Panc1 (cell line): ENCODE measurements at regions not wholly inside any gene's neighbourhood (a gene's known extent, or its start where the extent isn't known, plus 50 kb on each side); places are given as distances from the start of the nearest gene placed in this dataset.

ENCODE experiments used
- ATAC-seq: fragments of 200-7000 bp; cut with Tn5 transposase; 2 replicates; pipeline ENCODE4 v1.9.1; 2020; ENCODE audit warnings: mild to moderate bottlenecking, moderate library complexity
- BruUV-seq: library from RNA; stranded (reverse); fragments of 400-500 nt; replicated peaks from 2 replicates; lab custom pipeline; 2021; lab: Mats Ljungman, UMichigan
- CTCF ChIA-PET: fragments of 300-600 bp; sonication (Branson Sonifier 250); formaldehyde crosslinking; loops from one replicate; lab custom pipeline; 2022; ENCODE audit warnings: antibody characterized with exemption; lab: Charles Lee
- POLR2A ChIA-PET: fragments of 300-600 bp; sonication (Branson Sonifier 250); formaldehyde crosslinking; loops from one replicate; lab custom pipeline; 2022; ENCODE audit warnings: antibody characterized with exemption; lab: Charles Lee
- DNase-seq: peaks from one replicate; pipeline ENCODE4 v3.0.0-alpha.2; 2010; ENCODE audit warnings: low read depth, low spot score
- H3K27ac ChIP-seq: 2 replicates; pipeline ENCODE4 v1.5.1; 2011; ENCODE audit warnings: mild to moderate bottlenecking, low read length, inconsistent platforms
- H3K27me3 ChIP-seq: fragments of 200-500 bp; sonication (Bioruptor generic); 2 replicates; pipeline ENCODE4 v1.6.0; 2014; ENCODE audit warnings: low read length, inconsistent platforms; ENCODE audit not compliant: control insufficient read depth, insufficient read depth
- H3K36me3 ChIP-seq: fragments of 200-500 bp; sonication (Bioruptor generic); 2 replicates; pipeline ENCODE4 v1.5.1; 2014; ENCODE audit warnings: inconsistent platforms, mild to moderate bottlenecking, low read length, moderate library complexity; ENCODE audit not compliant: control insufficient read depth, insufficient read depth
- H3K4me1 ChIP-seq: 2 replicates; pipeline ENCODE4 v1.5.1; 2011; ENCODE audit warnings: inconsistent platforms, mild to moderate bottlenecking, low read length, moderate library complexity; ENCODE audit not compliant: control insufficient read depth, insufficient read depth
- H3K4me3 ChIP-seq, 2 experiments: 2 replicates each; pipeline ENCODE4 v1.5.1; 2011 to 2012; ENCODE audit warnings: low read depth in 2 of 2, low read length in 2 of 2, mild to moderate bottlenecking in 2 of 2, inconsistent platforms in 1 of 2, moderate library complexity in 1 of 2
- H3K9me3 ChIP-seq: fragments of 200-500 bp; sonication (Bioruptor generic); 2 replicates; pipeline ENCODE4 v1.5.1; 2014; ENCODE audit warnings: low read depth, mild to moderate bottlenecking, inconsistent platforms, low read length, moderate library complexity; ENCODE audit not compliant: control insufficient read depth, insufficient read depth
- CTCF ChIP-seq: fragments of 450-650 bp; IDR thresholded peaks from 2 replicates; pipeline ENCODE4 v1.5.1; 2017; ENCODE audit warnings: mild to moderate bottlenecking
- POLR2AphosphoS5 ChIP-seq: IDR thresholded peaks from 2 replicates; pipeline ENCODE4 v1.6.1; 2012; ENCODE audit warnings: mild to moderate bottlenecking, low read depth, low read length, moderate library complexity
- REST ChIP-seq, 2 experiments: IDR thresholded peaks; 2 replicates each; pipeline ENCODE4 v1.6.1; 2011 to 2012; ENCODE audit warnings: low read depth in 2 of 2, control low read depth in 1 of 2, low read length in 1 of 2, mild to moderate bottlenecking in 1 of 2, moderate library complexity in 1 of 2; ENCODE audit not compliant: insufficient read depth in 1 of 2
- SIN3A ChIP-seq: IDR thresholded peaks from 2 replicates; pipeline ENCODE4 v1.6.1; 2012; ENCODE audit warnings: low read depth, mild to moderate bottlenecking, low read length, moderate library complexity, borderline replicate concordance; ENCODE audit not compliant: insufficient read depth
- TCF7L2 ChIP-seq: IDR thresholded peaks from 2 replicates; pipeline ENCODE4 v1.6.1; 2011; ENCODE audit warnings: mild to moderate bottlenecking, low read depth, low read length, inconsistent platforms
- in situ Hi-C: cut with HindIII; loops from 2 replicates; pipeline ENCODE4 v1.10.0; 2016; ENCODE audit warnings: low sequenced_read_pairs, low pct_unique_long_range_greater_than_20kb
- intact Hi-C: fragments of 100-400 bp; cut with micrococcal nuclease; formaldehyde crosslinking; loops from one replicate; pipeline ENCODE4 v1.10.0; 2022; ENCODE audit not compliant: unreplicated experiment

GRCh38 chr7:24082826-24083225, 201.2 kb upstream of the NPY start:
- no peaks in the 10 kb centered on the region for H3K9me3 ChIP-seq
- TF ChIP-seq TCF7L2 (no peak), SIN3A (no peak), REST (IDR thresholded peaks at IDR 0.05; ENCODE audit: insufficient read depth in 1 of 2, low read depth in 2 of 2, low read length in 1 of 2) (no peak), CTCF (no peak), POLR2AphosphoS5 (no peak)
- ChIA-PET CTCF (no interaction called here), POLR2A (no interaction called here)
- H3K4me3 ChIP-seq: no peak overlapping the region
- ATAC-seq (no peak), DNase-seq (no peak)
- H3K36me3 ChIP-seq: no peaks in the 10 kb centered on the region
- in situ Hi-C loops (no loop called here), intact Hi-C loops (loop anchor here (10.0 kb wide), 1 partner anchor 658 kb away; no protein-coding TSS in a partner anchor)
- no peaks in the 10 kb centered on the region for H3K4me1 ChIP-seq
- no TSS peak for BruUV-seq
- H3K27ac ChIP-seq: no peak overlapping the region
- H3K27me3 ChIP-seq: no peaks in the 10 kb centered on the region

DNA sequence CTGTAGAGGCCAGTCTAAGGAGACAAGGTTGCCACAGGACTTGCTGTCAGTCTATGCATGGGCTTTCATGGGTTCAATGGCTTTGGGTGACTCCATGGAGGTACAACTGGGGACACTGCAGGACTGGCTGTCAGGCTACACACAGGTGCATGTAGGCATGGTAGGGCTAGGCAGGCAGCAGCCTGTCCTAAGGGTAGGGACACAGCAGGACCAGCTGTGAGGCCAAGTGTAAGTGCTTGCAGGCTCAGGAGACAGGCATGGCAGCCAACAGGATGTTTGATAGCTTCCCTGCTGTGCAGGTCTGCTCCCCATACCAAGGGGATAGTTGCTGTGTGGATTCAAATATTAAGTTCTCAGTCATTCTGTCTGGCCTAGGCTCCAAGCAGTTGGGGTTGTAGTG, 181.0 kb upstream of the NPY start:
- no peak for DNase-seq
- Histone ChIP-seq H3K4me1 (no peaks in the 10 kb centered on the region), H3K27me3 (no peaks in the 10 kb centered on the region), H3K9me3 (no peaks in the 10 kb centered on the region), H3K36me3 (no peaks in the 10 kb centered on the region), H3K4me3 (no peak overlapping the region), H3K27ac (no peak overlapping the region)
- in situ Hi-C loops (no loop called here), intact Hi-C loops (no loop called here)
- TF ChIP-seq SIN3A (no peak), CTCF (no peak), POLR2AphosphoS5 (no peak), TCF7L2 (no peak), REST (IDR thresholded peaks at IDR 0.05; ENCODE audit: insufficient read depth in 1 of 2, low read depth in 2 of 2, low read length in 1 of 2) (no peak)
- no peak for ATAC-seq
- no TSS peak for BruUV-seq
- ChIA-PET POLR2A (no interaction called here), CTCF (no interaction called here)
